ENCODE measurements at regions not wholly inside any gene's neighbourhood (a gene's known extent, or its start where the extent isn't known, plus 50 kb on each side); places are given as distances from the start of the nearest gene placed in this dataset.

GRCh38 chr5:172588380-172588779 lies 52.7 kb upstream of the NEURL1B start:
- no peak for DNase-seq (ENCODE audit: low read depth)
- H3K27me3 ChIP-seq (ENCODE audit: control insufficient read depth, insufficient read depth, low read length): peaks cover 5% of the 10 kb centered on the region
- FAIRE-seq: no peak
- no peak for TF ChIP-seq CTCF (IDR thresholded peaks at IDR 0.05; ENCODE audit: insufficient read depth, low read length, severe bottlenecking)
- no peaks in the 10 kb centered on the region for H3K36me3 ChIP-seq (ENCODE audit: control insufficient read depth, insufficient read depth, low read length)
- H3K4me3 ChIP-seq (ENCODE audit: low read depth, low read length): no peak overlapping the region

- no peak for FAIRE-seq
- H3K36me3 ChIP-seq (ENCODE audit: control insufficient read depth, insufficient read depth, low read length): no peaks in the 10 kb centered on the region
- no peak for DNase-seq (ENCODE audit: low read depth)
- TF ChIP-seq CTCF (IDR thresholded peaks at IDR 0.05; ENCODE audit: insufficient read depth, low read length, severe bottlenecking): no peak
- peaks cover 5% of the 10 kb centered on the region for H3K27me3 ChIP-seq (ENCODE audit: control insufficient read depth, insufficient read depth, low read length)
- no peak overlapping the region for H3K4me3 ChIP-seq (ENCODE audit: low read depth, low read length)
Measured at GRCh38 chr5:172587061-172587405, 54.0 kb upstream of the NEURL1B start.

GRCh38 chr5:172586125-172587060 lies 54.7 kb upstream of the NEURL1B start:
- no peak for DNase-seq (ENCODE audit: low read depth)
- Histone ChIP-seq H3K4me3 (ENCODE audit: low read depth, low read length) (no peak overlapping the region), H3K36me3 (ENCODE audit: control insufficient read depth, insufficient read depth, low read length) (no peaks in the 10 kb centered on the region), H3K27me3 (ENCODE audit: control insufficient read depth, insufficient read depth, low read length) (peaks cover 6% of the 10 kb centered on the region)
- TF ChIP-seq CTCF (IDR thresholded peaks at IDR 0.05; ENCODE audit: insufficient read depth, low read length, severe bottlenecking): no peak
- FAIRE-seq: no peak

GRCh38 chr5:172585114-172585513 lies 55.9 kb upstream of the NEURL1B start:
- Histone ChIP-seq H3K36me3 (ENCODE audit: control insufficient read depth, insufficient read depth, low read length) (no peaks in the 10 kb centered on the region), H3K4me3 (ENCODE audit: low read depth, low read length) (no peak overlapping the region), H3K27me3 (ENCODE audit: control insufficient read depth, insufficient read depth, low read length) (peaks cover 7% of the 10 kb centered on the region)
- no peak for TF ChIP-seq CTCF (IDR thresholded peaks at IDR 0.05; ENCODE audit: insufficient read depth, low read length, severe bottlenecking)
- peak; percentile 23 for FAIRE-seq
- DNase-seq (ENCODE audit: low read depth): no peak

GRCh38 chr5:172584638-172585037 lies 56.4 kb upstream of the NEURL1B start:
- Histone ChIP-seq H3K27me3 (ENCODE audit: control insufficient read depth, insufficient read depth, low read length) (peaks cover 7% of the 10 kb centered on the region), H3K4me3 (ENCODE audit: low read depth, low read length) (no peak overlapping the region), H3K36me3 (ENCODE audit: control insufficient read depth, insufficient read depth, low read length) (no peaks in the 10 kb centered on the region)
- no peak for DNase-seq (ENCODE audit: low read depth)
- no peak for FAIRE-seq
- no peak for TF ChIP-seq CTCF (IDR thresholded peaks at IDR 0.05; ENCODE audit: insufficient read depth, low read length, severe bottlenecking)

Measured in bronchial epithelial cell (primary cell).